HG02642 (cell line): ENCODE measurements at regions not wholly inside any gene's neighbourhood (a gene's known extent, or its start where the extent isn't known, plus 50 kb on each side); places are given as distances from the start of the nearest gene placed in this dataset.

Source experiments
- ATAC-seq: cut with Tn5 transposase; IDR thresholded peaks from one replicate; pipeline ENCODE4 v1.9.1; 2021; ENCODE audit warnings: mild to moderate bottlenecking; ENCODE audit not compliant: unreplicated experiment, poor library complexity

DNA sequence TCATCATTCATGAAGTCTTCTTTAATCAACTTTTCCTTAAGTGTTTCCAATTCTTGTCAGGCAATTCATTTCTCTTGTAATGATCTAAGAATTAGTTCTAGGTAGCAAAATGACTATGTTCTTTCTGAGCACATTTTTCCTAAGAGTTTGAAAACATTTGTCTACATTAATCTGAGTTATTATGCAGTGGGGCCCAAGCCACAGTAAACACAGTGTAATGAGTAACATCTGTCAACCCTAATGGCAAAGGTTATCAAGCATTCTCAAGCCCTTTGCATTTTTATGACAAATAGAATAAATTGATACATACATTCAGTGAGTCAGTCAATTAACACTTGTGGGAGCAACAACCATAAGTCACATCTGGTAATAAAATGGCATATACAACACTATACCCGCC is 106.7 kb upstream of the ZC3H12C start:
- no peak for ATAC-seq

DNA sequence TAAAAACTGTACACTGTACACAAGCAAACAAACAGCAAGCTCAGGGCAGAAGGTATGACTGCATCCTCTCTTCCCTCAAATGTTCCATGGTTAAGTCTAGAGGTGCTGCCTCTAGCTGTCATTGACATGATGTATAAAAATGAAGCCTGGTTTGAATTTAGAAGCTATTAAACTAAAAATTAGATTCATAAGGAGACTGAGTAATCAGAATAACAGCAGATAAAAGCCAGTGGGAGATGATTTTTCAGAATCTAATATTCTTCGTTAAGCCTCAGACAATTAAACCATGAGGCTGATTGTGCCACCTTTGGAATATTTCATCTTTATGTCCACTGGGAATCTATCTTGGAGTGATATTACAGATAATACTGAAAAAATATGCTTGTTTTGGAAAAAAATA is 101.4 kb upstream of the ZC3H12C start:
- no peak for ATAC-seq

DNA sequence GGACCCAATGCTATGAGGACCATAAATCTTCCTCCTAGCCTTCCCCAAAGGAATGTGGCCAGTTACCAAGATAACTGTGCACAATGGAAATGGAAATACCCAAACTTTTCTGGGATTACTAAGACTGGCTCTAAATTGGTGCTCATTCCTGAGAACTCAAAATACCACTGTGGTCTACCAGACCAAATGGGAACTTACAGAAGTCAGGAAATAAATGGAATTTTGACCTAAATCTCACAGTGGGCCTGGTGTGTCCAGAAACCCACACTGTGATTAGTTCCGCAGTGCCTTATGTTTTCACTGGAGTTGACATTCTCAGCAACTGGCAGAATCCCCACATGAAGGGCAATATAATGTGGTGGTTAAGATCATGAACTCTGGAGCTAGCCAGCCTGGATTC is 99.4 kb upstream of the ZC3H12C start:
- ATAC-seq: no peak

DNA sequence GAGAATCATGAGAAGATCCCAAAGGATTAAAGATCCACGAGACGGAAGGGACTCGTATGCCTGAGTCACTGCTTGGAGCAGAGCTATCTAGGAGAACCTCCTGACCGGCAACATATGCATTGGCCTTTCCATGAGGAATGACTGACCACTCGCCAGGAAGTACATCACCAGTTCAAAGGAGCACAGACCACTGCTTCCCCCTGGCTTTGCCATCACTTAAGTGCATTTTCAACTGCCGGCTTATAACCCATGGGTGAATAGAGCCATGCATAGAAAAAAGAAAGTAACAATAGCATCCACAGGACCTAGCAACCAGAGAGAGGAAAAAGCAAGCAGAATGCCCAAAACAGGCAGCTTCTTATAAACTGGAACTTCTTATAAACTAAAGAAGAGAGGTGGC is 98.3 kb upstream of the ZC3H12C start:
- ATAC-seq: no peak

DNA sequence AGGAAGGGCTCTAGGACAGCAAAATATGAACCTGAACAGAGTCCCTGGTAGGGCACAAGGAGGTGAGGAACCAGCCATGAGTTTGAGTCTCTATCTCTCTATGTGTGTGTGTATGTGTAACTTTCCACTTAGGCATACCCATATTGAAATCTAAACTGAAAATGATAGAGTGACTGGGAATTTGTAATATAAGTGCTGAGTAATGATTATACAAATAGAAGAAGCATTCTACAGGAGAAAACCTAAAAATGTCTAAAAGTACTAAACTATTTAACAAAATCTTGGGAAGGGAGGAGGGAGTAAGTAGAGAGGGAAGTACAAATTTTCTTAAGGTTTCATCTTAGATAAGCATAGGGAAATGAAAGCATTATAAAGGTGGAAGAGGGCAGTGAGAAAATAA is 97.1 kb upstream of the ZC3H12C start:
- no peak for ATAC-seq

DNA sequence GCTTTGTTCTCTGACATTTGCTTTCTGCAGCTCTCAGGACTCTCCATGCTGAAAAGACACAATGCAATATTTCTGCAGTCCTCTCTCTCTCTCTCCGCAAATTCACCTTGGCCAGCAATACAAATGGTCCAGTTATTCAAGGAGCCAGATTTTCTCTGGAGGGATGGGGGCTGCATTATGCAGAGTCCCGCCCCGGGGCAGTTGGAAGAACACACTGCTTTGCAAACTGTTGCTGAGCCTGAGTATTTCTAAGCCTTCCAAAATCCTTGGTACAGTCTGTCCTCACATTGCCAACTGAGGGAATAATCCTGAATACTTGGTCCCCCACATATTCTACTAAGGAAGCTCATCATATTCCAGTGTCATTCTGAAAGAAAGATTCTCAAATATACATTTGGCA is 94.3 kb upstream of the ZC3H12C start:
- no peak for ATAC-seq

DNA sequence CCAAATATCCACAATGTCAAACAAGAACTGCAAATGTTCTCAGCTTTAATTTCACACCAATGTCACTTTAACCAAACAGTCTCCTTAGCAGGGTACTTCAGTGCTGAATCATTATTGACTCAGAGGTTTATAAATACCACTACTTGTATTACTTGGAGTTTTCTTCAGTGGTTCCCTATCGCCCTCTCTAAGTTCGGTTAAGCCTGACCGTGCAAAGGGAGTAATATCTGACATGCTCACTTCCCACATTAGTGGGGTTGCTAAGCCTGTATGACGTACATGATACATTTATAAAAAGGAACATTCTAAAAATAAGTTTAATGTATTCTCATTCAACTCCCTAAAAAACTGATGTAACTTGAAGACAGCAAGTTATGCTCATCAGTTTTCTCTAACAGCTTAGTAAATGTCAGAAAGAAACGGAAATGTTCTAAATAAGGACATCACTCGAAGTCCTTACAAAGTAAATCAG is 93.1 kb upstream of the ZC3H12C start:
- peak; percentile 98 for ATAC-seq

DNA sequence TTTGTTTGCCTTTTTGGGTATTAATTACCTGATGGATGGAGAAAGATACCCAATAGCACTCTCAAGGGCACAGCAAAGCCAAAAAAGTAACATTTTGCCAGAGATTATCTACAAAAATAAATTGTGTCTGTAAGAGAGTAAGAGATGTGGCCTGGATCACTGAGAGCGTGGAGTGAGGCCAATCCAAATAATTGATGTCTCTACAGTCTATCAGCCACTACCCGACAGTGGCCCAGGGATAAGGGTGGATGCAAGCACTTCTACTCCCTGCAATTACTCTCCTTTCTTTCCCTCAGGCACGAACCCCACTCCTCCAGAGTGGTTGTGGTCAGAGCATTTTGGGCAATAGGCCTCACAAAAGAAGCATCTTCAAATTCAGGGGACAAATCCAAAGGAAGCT is 92.3 kb upstream of the ZC3H12C start:
- no peak for ATAC-seq

DNA sequence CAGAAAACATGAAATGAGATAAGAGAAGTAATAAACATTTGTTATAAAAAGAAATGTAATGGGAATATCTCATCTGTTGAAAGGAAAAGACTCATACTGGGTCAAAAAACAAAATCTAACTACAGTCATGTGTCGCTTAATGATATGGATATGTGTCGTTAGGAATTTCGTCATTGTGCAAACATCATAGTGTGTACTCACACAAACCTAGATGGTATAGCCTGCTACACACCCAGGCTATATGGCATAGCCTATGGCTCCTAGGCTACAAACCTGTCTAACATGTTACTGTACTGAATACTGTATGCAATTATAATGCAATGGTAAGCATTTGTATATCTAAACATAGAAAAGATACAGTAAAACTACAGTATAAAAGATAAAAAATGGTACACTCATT is 89.8 kb upstream of the ZC3H12C start:
- no peak for ATAC-seq

DNA sequence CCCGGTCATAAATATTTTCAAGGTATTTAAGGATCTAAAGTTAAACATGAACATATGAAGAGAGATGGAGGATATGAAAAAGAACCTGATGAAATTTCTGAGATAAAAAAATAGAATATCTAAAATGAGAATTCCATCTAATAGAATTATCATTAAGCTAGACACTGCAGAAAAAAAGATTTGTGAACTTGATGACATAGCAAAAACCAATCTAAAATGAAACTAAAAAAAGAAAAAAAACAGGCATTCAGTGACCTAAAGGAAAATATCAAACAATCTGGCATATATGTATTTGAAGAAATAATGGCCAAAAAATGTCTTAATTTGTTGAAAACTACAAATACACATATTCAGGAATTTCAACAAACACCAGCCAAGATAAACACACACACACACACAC is 81.6 kb upstream of the ZC3H12C start:
- ATAC-seq: no peak

DNA sequence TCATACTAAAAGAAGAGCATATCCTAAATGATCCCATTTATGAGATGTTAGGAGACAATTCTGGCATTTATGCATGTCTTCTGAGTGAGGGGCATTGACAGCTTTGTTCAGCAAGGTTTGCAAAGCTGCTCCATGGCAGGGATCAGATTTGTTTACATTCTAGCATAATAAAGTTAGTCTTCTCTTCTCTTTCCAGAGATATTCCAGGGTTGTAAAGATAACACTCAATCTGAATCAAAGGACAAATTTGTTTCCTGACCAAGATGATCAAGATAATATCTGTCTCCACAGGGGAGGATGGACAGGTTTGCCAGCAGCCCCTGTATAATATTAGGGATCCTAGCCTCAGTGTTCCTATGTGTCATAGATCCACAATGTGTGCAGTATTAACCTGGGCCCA is 77.5 kb upstream of the ZC3H12C start:
- ATAC-seq: no peak

DNA sequence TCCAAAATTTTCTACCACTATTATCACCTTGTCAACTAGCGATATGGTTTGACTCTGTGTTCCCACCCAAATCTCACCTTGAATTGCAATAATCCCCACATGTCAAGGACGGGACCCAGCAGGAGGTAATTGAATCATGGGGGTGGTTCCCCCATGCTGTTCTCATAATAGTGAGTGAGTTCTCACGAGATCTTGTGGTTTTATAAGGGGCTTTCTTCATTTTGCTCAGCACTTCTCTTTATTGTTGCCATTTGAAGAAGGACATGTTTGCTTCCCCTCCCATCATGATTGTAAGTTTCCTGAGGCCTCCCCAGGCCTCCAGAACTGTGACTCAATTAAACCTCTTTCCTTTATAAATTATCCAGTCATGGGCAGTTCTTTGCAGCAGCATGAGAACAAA is 73.5 kb upstream of the ZC3H12C start:
- no peak for ATAC-seq

DNA sequence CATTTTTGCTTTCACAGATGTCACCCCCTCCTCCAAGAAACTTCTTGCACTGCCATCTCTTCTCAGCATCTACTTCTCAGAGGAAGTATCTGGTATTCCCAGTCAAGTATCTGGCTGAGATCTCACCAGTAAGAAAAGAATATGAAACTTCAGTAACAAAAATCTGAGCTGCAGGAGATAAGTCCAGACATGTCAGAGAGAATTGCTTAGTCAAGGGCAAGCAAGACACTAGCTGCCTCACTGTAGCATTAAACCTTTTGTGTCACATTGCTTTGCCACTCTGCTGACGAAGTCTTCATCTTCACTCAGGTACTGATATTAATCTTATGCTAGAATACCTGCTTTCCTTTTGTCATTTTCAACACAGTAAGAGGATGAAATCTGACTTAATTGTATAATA is 70.6 kb upstream of the ZC3H12C start:
- no peak for ATAC-seq

DNA sequence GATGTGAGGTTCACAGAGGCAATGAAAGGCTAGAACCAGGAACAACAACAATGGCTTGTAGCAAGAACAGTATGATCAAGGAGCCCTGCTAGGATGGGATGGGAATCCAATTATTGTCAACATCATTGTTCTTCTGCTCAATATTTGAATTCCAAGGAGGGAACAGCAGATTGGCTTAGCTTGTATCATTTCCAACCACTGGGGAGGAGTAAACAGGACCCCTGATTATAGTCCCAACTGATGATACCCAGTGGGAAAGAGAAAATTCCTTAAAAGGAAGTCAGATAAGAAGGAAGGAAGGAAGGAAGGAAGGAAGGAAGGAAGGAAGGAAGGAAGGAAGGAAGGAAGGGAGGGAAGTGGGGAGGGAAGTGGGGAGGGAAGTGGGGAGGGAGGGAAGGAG is 69.5 kb upstream of the ZC3H12C start:
- ATAC-seq: no peak

DNA sequence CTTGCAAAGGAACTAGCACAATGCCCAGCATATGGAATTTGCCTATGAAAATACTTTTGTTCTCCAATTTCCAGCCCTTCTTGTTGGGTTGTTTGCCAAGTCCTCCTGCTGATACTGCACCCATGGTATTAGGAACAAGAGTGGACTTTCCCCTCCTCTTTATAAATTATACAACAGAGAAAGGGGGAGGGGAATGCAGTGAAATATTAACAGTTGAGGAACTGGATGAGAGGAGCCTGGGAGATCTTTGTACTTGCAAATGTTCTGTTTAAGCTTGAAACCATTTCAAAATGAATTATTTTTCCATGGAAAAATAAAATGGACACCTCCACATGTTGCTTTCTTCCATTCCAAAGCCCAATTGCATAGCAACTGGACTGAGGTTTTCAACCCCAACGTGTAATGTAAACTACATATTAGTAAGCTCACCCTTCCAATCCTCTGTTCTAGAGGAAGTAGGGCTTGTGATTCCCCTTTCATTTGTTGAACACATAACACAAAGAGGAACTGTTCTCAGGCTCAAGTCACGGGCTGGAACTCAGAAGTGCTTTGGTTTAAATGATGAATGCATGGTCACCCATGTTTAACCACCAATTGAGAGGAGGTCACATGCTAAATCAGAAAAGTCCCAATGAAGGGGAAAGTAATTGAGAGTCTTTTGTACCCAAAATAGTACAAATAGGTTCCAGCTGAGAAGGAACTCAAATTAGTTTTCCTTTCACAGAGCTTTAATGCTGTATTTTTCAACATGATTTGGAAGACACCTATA is 66.2 kb upstream of the ZC3H12C start:
- ATAC-seq: peak; percentile 89

DNA sequence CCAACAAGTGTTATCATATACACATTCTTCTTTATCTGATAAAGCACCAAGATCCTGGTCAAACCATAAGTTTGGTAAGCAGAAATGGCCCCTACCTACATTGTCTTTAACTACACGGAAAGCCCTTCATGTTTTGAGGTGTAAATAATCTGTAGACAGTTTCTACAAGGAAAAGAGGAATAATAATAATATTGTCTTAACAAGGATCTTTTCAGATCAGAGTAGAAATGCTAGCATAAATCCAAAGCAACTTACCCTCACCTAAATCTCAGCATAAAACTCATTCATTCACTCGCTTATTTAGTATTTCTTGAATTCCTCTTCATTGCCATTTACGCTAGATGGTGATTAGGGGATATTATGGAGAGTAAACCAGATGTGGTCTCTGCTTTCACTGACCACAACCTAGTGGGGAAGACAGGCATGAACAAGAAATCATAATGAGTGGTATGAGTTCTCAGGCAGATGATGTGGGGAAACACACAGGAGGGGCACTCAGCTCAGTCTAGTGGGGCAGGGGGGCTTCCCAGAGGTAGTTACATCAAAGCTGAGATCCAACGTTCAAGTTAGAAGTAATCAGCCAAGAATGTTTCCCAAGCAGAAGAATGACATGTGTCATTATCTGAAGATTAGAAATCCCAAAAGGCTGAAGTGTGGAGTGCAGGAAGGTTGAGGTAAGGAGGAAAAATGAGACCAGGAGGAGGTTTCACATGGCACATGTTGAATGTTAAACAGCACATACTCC is 65.4 kb upstream of the ZC3H12C start:
- peak; percentile 61 for ATAC-seq

DNA sequence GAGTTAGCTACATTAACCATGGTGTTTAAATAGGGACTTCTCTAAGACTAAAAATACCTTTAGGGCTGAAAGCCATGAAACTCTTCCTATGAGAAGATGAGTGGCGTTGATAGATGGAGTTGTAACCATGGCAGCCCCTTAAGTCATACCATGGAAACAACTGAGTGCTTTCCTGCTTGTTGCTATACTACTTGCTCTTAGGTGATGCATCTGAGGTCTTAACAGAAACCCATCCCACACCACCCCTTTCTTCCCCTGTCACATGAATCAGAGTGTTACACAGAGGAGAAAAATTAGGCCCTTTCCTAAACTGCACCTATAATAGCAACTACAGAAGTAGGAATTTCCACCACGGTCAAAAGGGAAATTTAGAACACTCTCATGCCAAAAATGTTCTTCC is 64.3 kb upstream of the ZC3H12C start:
- ATAC-seq: no peak

DNA sequence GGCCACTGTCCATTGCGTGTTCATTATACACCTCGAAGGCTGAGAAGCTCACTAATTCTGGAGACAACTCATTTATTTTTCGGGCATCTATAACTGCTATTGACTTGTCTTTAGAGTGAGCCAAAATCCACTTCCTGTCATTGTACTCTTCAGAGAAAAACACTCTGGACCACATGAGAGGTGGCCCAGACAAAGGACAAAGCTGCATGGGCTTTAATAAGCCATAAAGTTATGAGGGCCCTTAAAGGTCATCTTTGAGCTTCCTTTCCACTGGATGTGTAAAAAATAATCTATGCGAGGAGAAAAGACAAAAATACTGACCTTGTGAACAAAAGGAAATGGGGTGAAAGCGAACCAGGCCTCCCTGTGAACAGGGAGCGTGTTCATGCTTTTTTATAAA is 63.5 kb upstream of the ZC3H12C start:
- ATAC-seq: no peak

DNA sequence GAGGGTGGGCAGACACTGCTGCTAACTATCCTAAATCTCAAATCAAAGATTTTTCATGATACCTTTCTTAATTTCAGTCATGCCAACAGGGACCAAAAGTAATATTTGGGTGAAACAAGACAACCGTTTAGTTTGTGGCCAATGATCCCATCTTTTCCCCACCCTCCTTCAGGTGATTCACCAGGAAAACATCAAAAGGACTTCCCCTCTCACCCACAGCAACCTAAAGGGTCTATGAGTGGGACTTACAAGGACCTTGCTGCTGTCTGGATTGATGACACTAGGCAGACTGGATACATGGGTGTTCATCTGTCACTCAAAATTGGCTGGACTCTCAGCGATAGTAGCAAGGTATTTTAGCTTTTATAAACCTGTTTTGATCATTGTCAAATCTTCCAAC is 62.0 kb upstream of the ZC3H12C start:
- ATAC-seq: no peak

DNA sequence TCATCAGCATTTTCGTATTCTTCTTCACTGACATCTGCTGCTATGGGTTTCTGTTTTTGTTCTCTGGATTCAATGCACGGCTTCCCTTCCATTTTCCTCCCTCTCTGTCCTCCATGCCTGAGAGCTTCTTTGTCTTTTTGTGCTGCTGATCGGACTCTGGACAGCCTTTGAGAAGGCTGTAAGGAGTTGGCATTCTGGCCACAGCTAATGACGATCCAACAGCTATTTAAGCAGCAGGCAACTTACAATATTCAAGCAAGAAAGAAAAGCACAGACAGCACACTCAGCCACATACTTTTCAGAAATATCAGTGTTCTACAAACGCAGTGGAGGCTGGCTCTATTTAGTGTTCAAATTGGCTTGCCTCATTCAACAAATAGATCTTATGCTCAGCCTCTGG is 60.9 kb upstream of the ZC3H12C start:
- no peak for ATAC-seq

DNA sequence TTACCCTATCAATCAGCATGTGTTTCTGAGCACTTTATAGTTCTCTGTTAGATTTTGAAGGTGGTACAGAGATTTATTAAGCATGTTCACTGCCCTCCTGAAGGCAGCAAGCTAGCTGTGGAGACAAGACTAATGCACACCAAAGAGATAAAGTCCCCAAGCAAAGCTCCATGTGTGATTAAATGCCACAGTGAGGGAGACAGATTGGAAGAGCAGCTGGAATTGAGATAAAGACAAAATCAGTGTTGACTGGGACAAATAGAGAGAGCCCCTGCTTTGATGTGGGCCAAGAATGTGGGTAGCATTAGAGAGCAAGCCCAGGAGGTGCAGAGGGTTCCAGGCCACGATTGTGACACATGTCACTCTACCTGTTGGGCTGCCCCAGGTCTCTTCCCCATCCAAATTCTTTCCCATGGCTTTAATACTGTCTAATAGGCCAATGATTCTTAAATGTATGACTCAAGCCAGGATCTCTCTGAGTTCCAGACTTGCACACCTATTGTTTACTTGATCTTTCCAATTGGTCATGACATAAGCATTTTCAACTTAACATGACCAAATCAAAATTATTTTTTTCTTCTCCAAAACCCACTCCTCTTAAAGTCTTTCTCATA is 60.1 kb upstream of the ZC3H12C start:
- no peak for ATAC-seq

DNA sequence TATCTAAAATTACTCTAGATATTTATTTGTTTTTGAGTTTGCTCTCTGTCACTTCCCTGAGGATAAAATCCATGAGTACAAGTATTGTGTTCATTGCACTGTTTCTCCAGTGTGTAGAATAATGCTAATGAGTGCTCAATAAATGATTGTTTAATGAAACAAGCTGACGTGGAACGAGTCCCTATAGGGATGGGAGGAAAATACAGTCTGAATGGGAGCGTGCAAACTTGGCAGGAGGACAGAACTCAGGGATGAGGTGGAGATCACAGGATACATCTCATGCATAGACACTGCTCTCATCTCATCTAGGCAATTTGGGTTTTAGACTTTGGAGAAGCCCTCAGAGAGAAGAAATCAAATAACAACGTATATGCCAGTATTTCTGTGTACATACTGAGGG is 58.4 kb upstream of the ZC3H12C start:
- ATAC-seq: no peak
